ENCODE measurements at regions not wholly inside any gene's neighbourhood (a gene's known extent, or its start where the extent isn't known, plus 50 kb on each side); places are given as distances from the start of the nearest gene placed in this dataset.

- H3K36me3 ChIP-seq: no peaks in the 10 kb centered on the region
- H3K4me1 ChIP-seq: no peaks in the 10 kb centered on the region
- no peak overlapping the region for H3K4me3 ChIP-seq
- H3K27me3 ChIP-seq (ENCODE audit: low read depth): peaks cover 16% of the 10 kb centered on the region
- no peak overlapping the region for H3K27ac ChIP-seq (replicated peaks)
- DNase-seq: no peak
- TF ChIP-seq CTCF (IDR thresholded peaks at IDR 0.05; ENCODE audit: borderline replicate concordance): peak; percentile 54
- intact Hi-C loops (cut with micrococcal nuclease): no loop called here
- no peaks in the 10 kb centered on the region for H3K9me3 ChIP-seq (replicated peaks)
Observed at GRCh38 chr18:25921677-25922421, 168.6 kb downstream of the SS18 start.

GRCh38 chr18:25915907-25916306 is 174.5 kb downstream of the SS18 start:
- peaks cover 9% of the 10 kb centered on the region for H3K9me3 ChIP-seq (replicated peaks)
- no peak for TF ChIP-seq CTCF (IDR thresholded peaks at IDR 0.05; ENCODE audit: borderline replicate concordance)
- intact Hi-C loops (cut with micrococcal nuclease): no loop called here
- DNase-seq: no peak
- peaks cover 6% of the 10 kb centered on the region for H3K27me3 ChIP-seq (ENCODE audit: low read depth)
- no peaks in the 10 kb centered on the region for H3K4me1 ChIP-seq
- no peak overlapping the region for H3K27ac ChIP-seq (replicated peaks)
- no peaks in the 10 kb centered on the region for H3K36me3 ChIP-seq
- H3K4me3 ChIP-seq: no peak overlapping the region

- no peaks in the 10 kb centered on the region for H3K27me3 ChIP-seq (ENCODE audit: low read depth)
- no peak overlapping the region for H3K4me3 ChIP-seq
- no peaks in the 10 kb centered on the region for H3K36me3 ChIP-seq
- no peak overlapping the region for H3K27ac ChIP-seq (replicated peaks)
- no peaks in the 10 kb centered on the region for H3K4me1 ChIP-seq
- no peak for DNase-seq
- H3K9me3 ChIP-seq (replicated peaks): peaks cover 14% of the 10 kb centered on the region
- no peak for TF ChIP-seq CTCF (IDR thresholded peaks at IDR 0.05; ENCODE audit: borderline replicate concordance)
- intact Hi-C loops (cut with micrococcal nuclease): loop anchor here (5.0 kb wide), 1 partner anchor 1022 kb away; no protein-coding TSS in a partner anchor
Observed at GRCh38 chr18:25898965-25899364, 191.4 kb downstream of the SS18 start.

- H3K27me3 ChIP-seq (ENCODE audit: low read depth): no peaks in the 10 kb centered on the region
- H3K36me3 ChIP-seq: no peaks in the 10 kb centered on the region
- intact Hi-C loops (cut with micrococcal nuclease): loop anchor here (5.0 kb wide), 1 partner anchor 1020 kb away; no protein-coding TSS in a partner anchor
- no peaks in the 10 kb centered on the region for H3K4me1 ChIP-seq
- no peak for TF ChIP-seq CTCF (IDR thresholded peaks at IDR 0.05; ENCODE audit: borderline replicate concordance)
- peaks cover 14% of the 10 kb centered on the region for H3K9me3 ChIP-seq (replicated peaks)
- H3K27ac ChIP-seq (replicated peaks): no peak overlapping the region
- DNase-seq: no peak
- no peak overlapping the region for H3K4me3 ChIP-seq
Observed at GRCh38 chr18:25896956-25897355, 193.5 kb downstream of the SS18 start.

- no peaks in the 10 kb centered on the region for H3K27me3 ChIP-seq (ENCODE audit: low read depth)
- peaks cover 8% of the 10 kb centered on the region for H3K9me3 ChIP-seq (replicated peaks)
- no peak for DNase-seq
- peak; percentile 76 for TF ChIP-seq CTCF (IDR thresholded peaks at IDR 0.05; ENCODE audit: borderline replicate concordance)
- intact Hi-C loops (cut with micrococcal nuclease): loop anchor here (5.0 kb wide), 1 partner anchor 1019 kb away; no protein-coding TSS in a partner anchor
- no peak overlapping the region for H3K27ac ChIP-seq (replicated peaks)
- no peaks in the 10 kb centered on the region for H3K4me1 ChIP-seq
- no peaks in the 10 kb centered on the region for H3K36me3 ChIP-seq
- H3K4me3 ChIP-seq: no peak overlapping the region
Observed at GRCh38 chr18:25896178-25896780, 194.1 kb downstream of the SS18 start.
